MM.1S (cell line): ENCODE measurements at regions not wholly inside any gene's neighbourhood (a gene's known extent, or its start where the extent isn't known, plus 50 kb on each side); places are given as distances from the start of the nearest gene placed in this dataset.

Source experiments
- DNase-seq: peaks from one replicate; pipeline ENCODE4 v3.0.0-alpha.2; 2015
- H2AFZ ChIP-seq: fragments of 300-600 bp; sonication (generic); 2 replicates; pipeline ENCODE4 v1.6.0; 2016; ENCODE audit warnings: antibody characterized with exemption, low read length
- H3F3A ChIP-seq: fragments of 300-600 bp; sonication (generic); 2 replicates; pipeline ENCODE4 v1.6.1; 2016; ENCODE audit warnings: mild to moderate bottlenecking, antibody characterized with exemption, low read length, moderate library complexity, mixed read lengths; ENCODE audit not compliant: insufficient read depth
- H3K27ac ChIP-seq: fragments of 300-600 bp; sonication (generic); 2 replicates; pipeline ENCODE4 v1.5.1; 2016; ENCODE audit warnings: mild to moderate bottlenecking, low read length
- H3K27me3 ChIP-seq: fragments of 300-600 bp; sonication (generic); replicated peaks from 2 replicates; pipeline ENCODE4 v1.6.0; 2016; ENCODE audit warnings: low read length; ENCODE audit not compliant: insufficient read depth
- H3K36me3 ChIP-seq: fragments of 300-600 bp; sonication (generic); replicated peaks from 2 replicates; pipeline ENCODE4 v1.6.1; 2016; ENCODE audit warnings: mild to moderate bottlenecking, low read length, mixed read lengths; ENCODE audit not compliant: insufficient read depth
- H3K4me1 ChIP-seq: fragments of 300-600 bp; sonication (generic); 2 replicates; pipeline ENCODE4 v1.6.1; 2016; ENCODE audit warnings: low read length, mixed read lengths
- H3K4me2 ChIP-seq: fragments of 300-600 bp; sonication (generic); 2 replicates; pipeline ENCODE4 v1.6.0; 2016; ENCODE audit warnings: low read depth, low read length
- H3K4me3 ChIP-seq: fragments of 300-600 bp; sonication (generic); 2 replicates; pipeline ENCODE4 v1.5.1; 2016; ENCODE audit warnings: low read length, mixed read lengths
- H3K79me2 ChIP-seq: fragments of 300-600 bp; sonication (generic); 2 replicates; pipeline ENCODE4 v1.6.1; 2016; ENCODE audit warnings: mixed run types, low read length, mixed read lengths
- H3K9ac ChIP-seq: fragments of 300-600 bp; sonication (generic); 2 replicates; pipeline ENCODE4 v1.6.1; 2016; ENCODE audit warnings: low read length, mixed read lengths
- H3K9me2 ChIP-seq: fragments of 300-600 bp; sonication (generic); replicated peaks from 2 replicates; pipeline ENCODE4 v1.6.1; 2016; ENCODE audit warnings: mild to moderate bottlenecking, low read length, mixed read lengths; ENCODE audit not compliant: insufficient read depth
- H3K9me3 ChIP-seq: fragments of 300-600 bp; sonication (generic); replicated peaks from 2 replicates; pipeline ENCODE4 v1.6.1; 2016; ENCODE audit warnings: mild to moderate bottlenecking, low read length, mixed read lengths; ENCODE audit not compliant: insufficient read depth
- H4K20me1 ChIP-seq: fragments of 300-600 bp; sonication (generic); 2 replicates; pipeline ENCODE4 v1.6.1; 2016; ENCODE audit warnings: mild to moderate bottlenecking, low read length, moderate library complexity, mixed read lengths; ENCODE audit not compliant: insufficient read depth
- EZH2 ChIP-seq: fragments of 300-600 bp; sonication (generic); optimal IDR thresholded peaks from 2 replicates; pipeline ENCODE3; 2017; ENCODE audit warnings: low read depth, mild to moderate bottlenecking, antibody characterized with exemption, low read length, mixed read lengths
- EZH2phosphoT487 ChIP-seq: fragments of 300-600 bp; sonication (generic); IDR thresholded peaks from 2 replicates; pipeline ENCODE4 v1.6.1; 2018; ENCODE audit warnings: antibody characterized with exemption, low read length
- TF ChIP-seq, protein P1 (sequence below): fragments of 300-600 bp; sonication (generic); IDR thresholded peaks from 2 replicates; pipeline ENCODE4 v1.5.1; 2016; ENCODE audit warnings: antibody characterized with exemption, low read length, mixed read lengths

DNA sequence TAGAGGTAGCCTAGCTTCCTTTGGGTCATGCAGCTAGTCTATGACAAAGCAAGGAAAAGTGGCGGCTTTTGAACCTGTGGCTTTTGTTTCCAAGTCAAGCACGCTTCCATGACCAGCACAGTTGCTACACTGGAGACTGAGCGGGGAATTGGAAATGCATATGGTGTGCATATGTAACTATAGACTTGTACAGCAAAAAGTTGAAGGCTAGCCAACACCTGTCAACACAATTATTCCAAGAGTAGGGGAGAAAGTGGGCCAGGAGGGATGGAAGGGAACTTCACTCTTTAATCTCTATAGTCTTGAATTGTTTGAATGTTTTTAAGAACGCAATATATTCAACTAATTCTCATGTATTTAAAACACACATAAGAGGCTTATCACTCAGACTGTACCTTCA lies 218.5 kb upstream of the CADM1 start:
- H3K9me2 ChIP-seq, result no peaks in the 10 kb centered on the region
- no peaks in the 10 kb centered on the region for H3F3A ChIP-seq
- no peak overlapping the region for H3K9ac ChIP-seq
- H4K20me1 ChIP-seq, result no peaks in the 10 kb centered on the region
- H3K27me3 ChIP-seq, result no peaks in the 10 kb centered on the region
- no peak overlapping the region for H3K4me3 ChIP-seq
- DNase-seq, result no peak
- H3K27ac ChIP-seq, result no peak overlapping the region
- H3K4me1 ChIP-seq, result no peaks in the 10 kb centered on the region
- H3K36me3 ChIP-seq, result no peaks in the 10 kb centered on the region
- H3K79me2 ChIP-seq, result no peaks in the 10 kb centered on the region
- H2AFZ ChIP-seq, result no peak overlapping the region
- H3K4me2 ChIP-seq, result no peak overlapping the region
- TF ChIP-seq, protein P1, sequence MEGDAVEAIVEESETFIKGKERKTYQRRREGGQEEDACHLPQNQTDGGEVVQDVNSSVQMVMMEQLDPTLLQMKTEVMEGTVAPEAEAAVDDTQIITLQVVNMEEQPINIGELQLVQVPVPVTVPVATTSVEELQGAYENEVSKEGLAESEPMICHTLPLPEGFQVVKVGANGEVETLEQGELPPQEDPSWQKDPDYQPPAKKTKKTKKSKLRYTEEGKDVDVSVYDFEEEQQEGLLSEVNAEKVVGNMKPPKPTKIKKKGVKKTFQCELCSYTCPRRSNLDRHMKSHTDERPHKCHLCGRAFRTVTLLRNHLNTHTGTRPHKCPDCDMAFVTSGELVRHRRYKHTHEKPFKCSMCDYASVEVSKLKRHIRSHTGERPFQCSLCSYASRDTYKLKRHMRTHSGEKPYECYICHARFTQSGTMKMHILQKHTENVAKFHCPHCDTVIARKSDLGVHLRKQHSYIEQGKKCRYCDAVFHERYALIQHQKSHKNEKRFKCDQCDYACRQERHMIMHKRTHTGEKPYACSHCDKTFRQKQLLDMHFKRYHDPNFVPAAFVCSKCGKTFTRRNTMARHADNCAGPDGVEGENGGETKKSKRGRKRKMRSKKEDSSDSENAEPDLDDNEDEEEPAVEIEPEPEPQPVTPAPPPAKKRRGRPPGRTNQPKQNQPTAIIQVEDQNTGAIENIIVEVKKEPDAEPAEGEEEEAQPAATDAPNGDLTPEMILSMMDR, result no peak
- TF ChIP-seq EZH2 (no peak), EZH2phosphoT487 (no peak)
- H3K9me3 ChIP-seq, result no peaks in the 10 kb centered on the region

DNA sequence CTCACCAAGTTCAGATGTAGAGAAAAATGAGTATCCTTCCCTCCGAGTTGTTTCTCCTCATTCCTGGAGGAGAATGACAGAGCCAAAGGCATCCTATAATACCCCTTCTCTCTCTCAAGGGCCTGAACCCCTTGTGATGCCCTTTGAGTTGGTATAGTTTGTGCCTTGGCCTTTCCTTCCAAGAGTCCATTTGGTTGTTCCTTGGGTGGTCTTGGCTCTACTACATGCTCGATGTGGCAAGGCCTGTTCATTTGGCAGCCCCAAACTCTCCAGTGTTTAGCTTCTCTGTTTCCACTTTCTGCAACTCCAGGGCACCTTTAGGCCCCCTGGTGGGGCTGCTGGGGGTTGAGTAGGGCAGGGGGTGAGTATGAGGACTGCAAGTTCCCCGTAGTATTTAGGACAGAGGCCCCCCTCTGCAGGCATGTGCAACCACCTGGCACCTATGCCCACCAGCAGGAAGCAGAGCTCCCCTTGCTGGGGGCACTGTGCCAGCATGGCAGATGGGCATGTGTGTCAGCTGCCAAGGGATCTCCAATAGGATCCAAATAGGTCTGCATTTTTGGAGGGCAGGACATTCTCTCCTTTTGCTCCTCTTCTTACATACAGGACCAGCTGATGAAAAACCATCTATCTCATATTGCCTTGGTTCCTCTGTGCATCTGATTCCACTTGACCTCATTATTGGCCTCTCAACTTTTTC lies 217.2 kb upstream of the CADM1 start:
- H3K27me3 ChIP-seq, result no peaks in the 10 kb centered on the region
- no peak overlapping the region for H3K27ac ChIP-seq
- TF ChIP-seq EZH2phosphoT487, result no peak
- TF ChIP-seq, protein P1, result no peak
- H3K36me3 ChIP-seq, result no peaks in the 10 kb centered on the region
- no peaks in the 10 kb centered on the region for H3F3A ChIP-seq
- no peak overlapping the region for H2AFZ ChIP-seq
- no peaks in the 10 kb centered on the region for H3K9me3 ChIP-seq
- DNase-seq, result no peak
- no peak overlapping the region for H3K4me3 ChIP-seq
- H3K79me2 ChIP-seq, result no peaks in the 10 kb centered on the region
- no peak overlapping the region for H3K9ac ChIP-seq
- H3K9me2 ChIP-seq, result no peaks in the 10 kb centered on the region
- H3K4me2 ChIP-seq, result no peak overlapping the region
- H3K4me1 ChIP-seq, result no peaks in the 10 kb centered on the region
- H4K20me1 ChIP-seq, result no peaks in the 10 kb centered on the region

DNA sequence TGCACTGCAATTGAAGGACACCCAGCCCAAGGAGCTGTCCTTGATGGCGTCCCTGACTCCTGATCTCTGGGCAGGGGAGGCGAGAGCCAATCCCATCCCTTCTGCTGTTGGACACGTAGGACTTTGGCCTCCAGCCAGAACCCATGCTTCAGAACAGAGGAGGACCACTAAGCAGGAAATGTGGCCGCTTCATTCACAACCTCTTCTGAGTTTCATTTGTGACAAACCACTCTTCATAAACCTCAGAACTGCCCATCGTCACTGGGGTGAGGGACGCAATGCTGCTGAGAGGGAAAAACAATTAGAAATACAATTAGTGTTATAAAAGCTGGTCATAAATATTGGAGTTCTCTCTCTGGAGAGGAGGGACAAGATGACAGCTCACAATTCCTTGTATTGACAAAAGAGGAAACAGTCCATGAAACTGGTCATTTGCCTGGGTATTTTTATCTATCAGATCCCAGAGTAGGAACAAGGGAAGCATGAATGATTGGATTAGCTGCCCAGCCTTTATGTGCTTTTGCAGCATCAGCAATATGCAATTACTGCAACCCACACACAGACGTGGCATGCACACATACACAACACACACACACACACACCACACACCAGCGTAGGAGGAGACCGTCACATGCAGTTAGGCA lies 216.5 kb upstream of the CADM1 start:
- Histone ChIP-seq H3K4me2 (no peak overlapping the region), H4K20me1 (no peaks in the 10 kb centered on the region), H2AFZ (no peak overlapping the region), H3K4me3 (no peak overlapping the region), H3F3A (no peaks in the 10 kb centered on the region), H3K9ac (no peak overlapping the region), H3K9me2 (no peaks in the 10 kb centered on the region), H3K4me1 (no peaks in the 10 kb centered on the region), H3K27ac (no peak overlapping the region), H3K36me3 (no peaks in the 10 kb centered on the region), H3K79me2 (no peaks in the 10 kb centered on the region), H3K27me3 (no peaks in the 10 kb centered on the region), H3K9me3 (no peaks in the 10 kb centered on the region)
- TF ChIP-seq, protein P1, result no peak
- TF ChIP-seq EZH2phosphoT487, result no peak
- TF ChIP-seq EZH2, result no peak
- no peak for DNase-seq
